ENCODE measurements at regions not wholly inside any gene's neighbourhood (a gene's known extent, or its start where the extent isn't known, plus 50 kb on each side); places are given as distances from the start of the nearest gene placed in this dataset.

- Mint-ChIP-seq H3K27me3 (ENCODE audit: insufficient read depth, low read depth, poor library complexity) (peaks cover 10% of the 10 kb centered on the region), H3K4me3 (no peak overlapping the region), H3K27ac (no peak overlapping the region), H3K36me3 (ENCODE audit: low read depth) (no peaks in the 10 kb centered on the region), H3K4me1 (peaks cover 16% of the 10 kb centered on the region), H3K9me3 (no peaks in the 10 kb centered on the region; the same call in 2 of the 3 replicates)
- Histone ChIP-seq H3K9me2 (ENCODE audit: insufficient read depth) (0 out of 2 replicates have a peak, but pooled peaks cover 4% of the 10 kb centered on the region), H3K4me2 (no peak overlapping the region), H3K4me1 (ENCODE audit: insufficient read depth) (no peaks in the 10 kb centered on the region), H2AFZ (0 out of 2 replicates have a peak overlapping the region, but pooled peaks have one; percentile 47), H4K20me1 (replicated peaks; ENCODE audit: insufficient read depth) (no peaks in the 10 kb centered on the region), H3K79me2 (replicated peaks; ENCODE audit: insufficient read depth) (no peaks in the 10 kb centered on the region), H3K27ac (ENCODE audit: low read depth) (no peak overlapping the region), H3K27me3 (ENCODE audit: insufficient read depth) (no peaks in the 10 kb centered on the region), H3K36me3 (ENCODE audit: insufficient read depth) (no peaks in the 10 kb centered on the region), H3K4me3 (no peak overlapping the region), H3F3A (replicated peaks; ENCODE audit: low read depth) (no peaks in the 10 kb centered on the region)
- no peak for DNase-seq (ENCODE audit: low spot score)
- no peak for ATAC-seq
- TF ChIP-seq ZNF114 (CRISPR knock-in tag; IDR thresholded peaks at IDR 0.05) (no peak), EZH2 (IDR thresholded peaks at IDR 0.05; ENCODE audit: low read depth, unreplicated experiment) (no peak), NANOG (IDR thresholded peaks at IDR 0.05; ENCODE audit: borderline replicate concordance) (no peak), ZNF462 (CRISPR knock-in tag; IDR thresholded peaks at IDR 0.05) (no peak)
Measured at GRCh38 chr1:38541223-38541622, 318.3 kb downstream of the RRAGC start.

GRCh38 chr1:38539931-38540330 is 319.6 kb downstream of the RRAGC start:
- H3K27ac ChIP-seq (ENCODE audit: low read depth), result no peak overlapping the region
- no peak overlapping the region for H3K4me3 Mint-ChIP-seq
- H3K27me3 ChIP-seq (ENCODE audit: insufficient read depth), result no peaks in the 10 kb centered on the region
- H3K4me1 Mint-ChIP-seq, result peaks cover 16% of the 10 kb centered on the region
- H3K4me3 ChIP-seq, result no peak overlapping the region
- no peaks in the 10 kb centered on the region for H4K20me1 ChIP-seq (replicated peaks; ENCODE audit: insufficient read depth)
- no peaks in the 10 kb centered on the region; the same call in 2 of the 3 replicates for H3K9me3 Mint-ChIP-seq
- H3F3A ChIP-seq (replicated peaks; ENCODE audit: low read depth), result no peaks in the 10 kb centered on the region
- no peaks in the 10 kb centered on the region for H3K79me2 ChIP-seq (replicated peaks; ENCODE audit: insufficient read depth)
- DNase-seq (ENCODE audit: low spot score) (no peak), ATAC-seq (no peak; the same call in 1 of the 3 replicates)
- H3K27ac Mint-ChIP-seq, result no peak overlapping the region; the same call in 1 of the 2 replicates
- no peak overlapping the region for H3K4me2 ChIP-seq
- H3K4me1 ChIP-seq (ENCODE audit: insufficient read depth), result no peaks in the 10 kb centered on the region
- TF ChIP-seq JUNB (IDR thresholded peaks at IDR 0.05; ENCODE audit: unreplicated experiment), result no peak
- no peaks in the 10 kb centered on the region for H3K36me3 ChIP-seq (ENCODE audit: insufficient read depth)
- H2AFZ ChIP-seq, result no peak overlapping the region
- H3K36me3 Mint-ChIP-seq (ENCODE audit: low read depth), result no peaks in the 10 kb centered on the region
- 0 out of 2 replicates have a peak, but pooled peaks cover 4% of the 10 kb centered on the region for H3K9me2 ChIP-seq (ENCODE audit: insufficient read depth)
- peaks cover 10% of the 10 kb centered on the region for H3K27me3 Mint-ChIP-seq (ENCODE audit: insufficient read depth, low read depth, poor library complexity)

Data from GM23338 (cell line).